ENCODE measurements at regions not wholly inside any gene's neighbourhood (a gene's known extent, or its start where the extent isn't known, plus 50 kb on each side); places are given as distances from the start of the nearest gene placed in this dataset.

- TF ChIP-seq EZH2 (IDR thresholded peaks at IDR 0.05; ENCODE audit: low read length, missing control alignments) (no peak), CTCF (conservative IDR thresholded peaks at IDR 0.05 in 1 of 2, IDR thresholded peaks at IDR 0.05 in 1 of 2; ENCODE audit: low read depth in 1 of 2, low read length in 2 of 2) (no peak)
- H2AFZ ChIP-seq (ENCODE audit: low read length), result no peak overlapping the region
- no peak overlapping the region for H3K4me3 ChIP-seq (replicated peaks in 1 of 4; ENCODE audit: control extremely low read depth in 1 of 4, insufficient read depth in 1 of 4, low read depth in 3 of 4, low read length in 4 of 4)
- no peaks in the 10 kb centered on the region for H3K4me1 ChIP-seq (ENCODE audit: control insufficient read depth, extremely low read depth, insufficient read depth, low read length)
- no peaks in the 10 kb centered on the region for H3K36me3 ChIP-seq (ENCODE audit: control insufficient read depth, insufficient read depth, low read length)
- H3K9me3 ChIP-seq (ENCODE audit: control insufficient read depth, insufficient read depth, low read depth, low read length), result no peaks in the 10 kb centered on the region
- no peaks in the 10 kb centered on the region for H3K79me2 ChIP-seq (ENCODE audit: control insufficient read depth, insufficient read depth, low read length)
- no peaks in the 10 kb centered on the region for H4K20me1 ChIP-seq (ENCODE audit: control insufficient read depth, extremely low read depth, insufficient read depth, low read length)
- no peak overlapping the region for H3K27ac ChIP-seq (ENCODE audit: insufficient read depth, low read length)
- no peaks in the 10 kb centered on the region for H3K27me3 ChIP-seq (ENCODE audit: control insufficient read depth, insufficient read depth, low read length)
- peak; percentile 19 to 67 for DNase-seq (ENCODE audit: low read depth in 2 of 2)
- no peak overlapping the region for H3K4me2 ChIP-seq (ENCODE audit: extremely low read depth, insufficient read depth, low read length)
- H3K9ac ChIP-seq (ENCODE audit: insufficient read depth, low read length), result no peak overlapping the region
Measured at GRCh38 chr12:20183563-20183962, 184.8 kb upstream of the PDE3A start.

- H3K79me2 ChIP-seq (ENCODE audit: control insufficient read depth, insufficient read depth, low read length), result no peaks in the 10 kb centered on the region
- DNase-seq (ENCODE audit: low read depth in 2 of 2), result no peak
- TF ChIP-seq EZH2 (IDR thresholded peaks at IDR 0.05; ENCODE audit: low read length, missing control alignments), result no peak
- no peaks in the 10 kb centered on the region for H3K4me1 ChIP-seq (ENCODE audit: control insufficient read depth, extremely low read depth, insufficient read depth, low read length)
- no peak overlapping the region for H3K27ac ChIP-seq (ENCODE audit: insufficient read depth, low read length)
- no peak overlapping the region for H3K4me3 ChIP-seq (replicated peaks in 1 of 4; ENCODE audit: control extremely low read depth in 1 of 4, insufficient read depth in 1 of 4, low read depth in 3 of 4, low read length in 4 of 4)
- H4K20me1 ChIP-seq (ENCODE audit: control insufficient read depth, extremely low read depth, insufficient read depth, low read length), result no peaks in the 10 kb centered on the region
- no peaks in the 10 kb centered on the region for H3K9me3 ChIP-seq (ENCODE audit: control insufficient read depth, insufficient read depth, low read depth, low read length)
- no peaks in the 10 kb centered on the region for H3K27me3 ChIP-seq (ENCODE audit: control insufficient read depth, insufficient read depth, low read length)
- H2AFZ ChIP-seq (ENCODE audit: low read length), result no peak overlapping the region
- no peaks in the 10 kb centered on the region for H3K36me3 ChIP-seq (ENCODE audit: control insufficient read depth, insufficient read depth, low read length)
- H3K4me2 ChIP-seq (ENCODE audit: extremely low read depth, insufficient read depth, low read length), result no peak overlapping the region
- H3K9ac ChIP-seq (ENCODE audit: insufficient read depth, low read length), result no peak overlapping the region
Measured at GRCh38 chr12:20184514-20184913, 183.8 kb upstream of the PDE3A start.

- Histone ChIP-seq H3K27me3 (ENCODE audit: control insufficient read depth, insufficient read depth, low read length) (no peaks in the 10 kb centered on the region), H3K79me2 (ENCODE audit: control insufficient read depth, insufficient read depth, low read length) (no peaks in the 10 kb centered on the region), H3K27ac (ENCODE audit: insufficient read depth, low read length) (no peak overlapping the region), H3K9me3 (ENCODE audit: control insufficient read depth, insufficient read depth, low read depth, low read length) (no peaks in the 10 kb centered on the region), H2AFZ (ENCODE audit: low read length) (no peak overlapping the region), H3K36me3 (ENCODE audit: control insufficient read depth, insufficient read depth, low read length) (no peaks in the 10 kb centered on the region), H3K4me3 (replicated peaks in 1 of 4; ENCODE audit: control extremely low read depth in 1 of 4, insufficient read depth in 1 of 4, low read depth in 3 of 4, low read length in 4 of 4) (no peak overlapping the region), H4K20me1 (ENCODE audit: control insufficient read depth, extremely low read depth, insufficient read depth, low read length) (no peaks in the 10 kb centered on the region), H3K4me1 (ENCODE audit: control insufficient read depth, extremely low read depth, insufficient read depth, low read length) (no peaks in the 10 kb centered on the region), H3K9ac (ENCODE audit: insufficient read depth, low read length) (no peak overlapping the region), H3K4me2 (ENCODE audit: extremely low read depth, insufficient read depth, low read length) (no peak overlapping the region)
- no peak for DNase-seq (ENCODE audit: low read depth in 2 of 2)
- TF ChIP-seq CTCF (conservative IDR thresholded peaks at IDR 0.05 in 1 of 2, IDR thresholded peaks at IDR 0.05 in 1 of 2; ENCODE audit: low read depth in 1 of 2, low read length in 2 of 2) (no peak), EZH2 (IDR thresholded peaks at IDR 0.05; ENCODE audit: low read length, missing control alignments) (no peak)
Measured at GRCh38 chr12:20187456-20187855, 180.9 kb upstream of the PDE3A start.

All from fibroblast of lung (primary cell).